DLD1 (cell line): ENCODE measurements at regions not wholly inside any gene's neighbourhood (a gene's known extent, or its start where the extent isn't known, plus 50 kb on each side); places are given as distances from the start of the nearest gene placed in this dataset.
"Not testable (repeated sequence)": the region's sequence is repeated elsewhere in the genome, so short reads cannot be mapped to it uniquely, and the experiment has no call there.

Experiments
- in situ Hi-C: cut with HindIII; loops from 2 replicates; pipeline ENCODE4 v1.10.0; 2017; ENCODE audit warnings: low sequenced_read_pairs

DNA sequence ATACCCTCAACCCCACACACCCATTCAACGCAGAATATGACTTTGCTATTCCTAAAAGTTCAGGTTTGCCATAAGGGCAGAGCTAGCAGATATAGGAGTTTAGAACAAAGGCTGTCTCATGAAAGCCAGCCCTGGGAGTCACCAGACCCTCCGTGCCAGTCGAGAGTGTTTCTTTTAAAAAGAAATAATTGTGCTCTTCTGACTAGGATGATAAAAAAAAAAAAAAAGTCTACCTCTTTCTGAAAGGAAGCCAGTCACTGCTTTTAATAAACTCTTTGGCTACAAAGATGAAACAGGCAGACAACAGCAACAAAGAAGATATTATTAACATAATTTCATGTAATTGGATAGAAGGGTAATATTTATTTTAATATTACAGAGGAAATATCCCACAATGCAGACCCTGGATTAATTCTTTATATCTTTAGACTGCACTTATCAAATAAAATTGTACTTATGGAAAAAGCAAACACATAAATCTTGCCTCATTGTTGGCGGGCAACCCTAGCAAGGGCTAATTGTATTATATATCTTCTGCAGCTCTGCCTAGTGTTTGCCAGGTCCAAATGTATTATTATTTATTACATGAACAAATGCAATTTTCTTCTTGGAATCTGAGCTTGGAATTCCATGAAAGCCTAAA, 277.5 kb upstream of the DYNLRB2 start:
- in situ Hi-C loops = no loop called here

DNA sequence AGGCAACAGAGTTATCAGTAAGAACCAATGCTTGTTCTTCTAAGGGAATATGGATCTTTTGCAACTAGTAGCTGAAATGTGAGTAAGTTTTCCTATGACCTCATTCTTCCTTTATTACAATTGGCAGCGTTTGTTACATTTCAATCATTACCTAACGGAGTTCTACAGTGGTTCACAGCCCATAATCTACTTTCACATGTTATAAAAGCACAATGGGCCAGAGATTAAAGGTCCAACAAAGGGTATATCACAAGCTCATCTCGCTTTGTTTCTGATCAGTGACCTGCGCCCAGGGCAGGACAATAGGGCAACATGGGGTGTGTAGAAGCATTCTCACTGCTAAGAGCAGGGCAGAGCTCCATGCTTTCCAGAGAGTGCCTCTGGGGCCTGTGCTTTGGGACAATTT, 279.9 kb upstream of the DYNLRB2 start:
- in situ Hi-C loops = no loop called here

DNA sequence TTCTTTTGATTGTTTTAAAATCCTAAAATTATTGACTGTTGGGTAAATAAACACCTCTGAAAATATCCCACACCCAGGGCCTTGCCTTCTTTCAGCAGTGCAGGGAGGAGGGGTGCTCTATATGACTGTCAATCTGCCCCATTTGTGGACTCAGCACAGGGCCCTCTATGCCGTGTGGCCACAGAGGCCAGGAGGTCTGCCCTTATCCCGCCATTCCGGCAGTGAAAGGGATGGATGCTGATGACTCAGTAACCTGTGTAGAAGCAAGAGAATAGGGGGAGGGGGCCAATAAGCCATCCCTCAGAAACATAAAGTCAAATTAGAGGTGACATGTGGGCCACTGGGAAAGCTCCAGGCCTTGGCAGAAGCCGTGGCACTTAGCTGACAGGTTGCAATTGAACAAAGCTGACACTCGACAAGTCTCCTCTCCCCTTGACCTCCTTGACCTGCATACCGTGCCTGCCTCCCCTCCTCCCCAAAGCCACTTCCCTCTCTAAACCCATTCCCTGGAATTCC, 281.4 kb upstream of the DYNLRB2 start:
- in situ Hi-C loops = no loop called here

DNA sequence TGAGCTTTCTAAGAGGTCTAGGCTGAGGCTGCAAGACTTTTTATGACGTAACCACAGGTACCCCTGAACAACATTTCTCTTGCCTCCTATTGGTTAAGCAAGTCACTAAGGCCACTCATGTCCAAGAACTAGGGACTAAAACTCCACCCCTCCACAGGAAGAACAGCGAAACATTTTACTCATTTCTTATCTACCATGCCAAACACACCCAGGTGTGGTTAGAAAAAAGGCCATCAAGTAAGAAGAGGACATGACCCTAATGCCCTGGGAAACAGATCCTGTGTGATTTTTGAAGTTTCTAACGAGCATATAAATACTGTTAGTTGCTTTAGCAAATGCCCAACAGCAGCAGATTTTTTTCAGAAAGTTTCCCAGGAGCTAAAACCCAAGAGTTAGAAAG, 282.4 kb upstream of the DYNLRB2 start:
- in situ Hi-C loops = no loop called here

- in situ Hi-C loops = no loop called here
Measured at GRCh38 chr16:80254970-80255369, 285.8 kb upstream of the DYNLRB2 start.

DNA sequence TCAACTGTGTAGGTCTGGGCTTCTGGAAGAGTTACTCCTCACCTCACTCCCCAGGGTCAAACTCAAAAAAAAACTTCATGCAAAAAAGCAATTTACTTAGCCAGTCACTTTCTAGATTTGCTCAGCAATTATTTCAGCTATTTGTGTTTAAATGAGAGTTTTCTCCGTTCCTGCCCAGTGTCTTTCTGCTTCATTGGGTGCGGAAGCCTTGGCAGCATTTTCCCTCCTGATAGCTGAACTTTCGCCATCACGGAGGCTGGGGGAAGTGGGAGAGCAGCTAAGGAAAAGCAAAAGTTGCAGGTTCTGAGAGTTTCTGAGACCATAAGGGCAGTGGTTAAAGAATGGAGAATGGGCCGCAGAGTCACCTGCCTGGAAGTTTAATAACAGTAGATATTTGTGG, 287.1 kb upstream of the DYNLRB2 start:
- in situ Hi-C loops = no loop called here

DNA sequence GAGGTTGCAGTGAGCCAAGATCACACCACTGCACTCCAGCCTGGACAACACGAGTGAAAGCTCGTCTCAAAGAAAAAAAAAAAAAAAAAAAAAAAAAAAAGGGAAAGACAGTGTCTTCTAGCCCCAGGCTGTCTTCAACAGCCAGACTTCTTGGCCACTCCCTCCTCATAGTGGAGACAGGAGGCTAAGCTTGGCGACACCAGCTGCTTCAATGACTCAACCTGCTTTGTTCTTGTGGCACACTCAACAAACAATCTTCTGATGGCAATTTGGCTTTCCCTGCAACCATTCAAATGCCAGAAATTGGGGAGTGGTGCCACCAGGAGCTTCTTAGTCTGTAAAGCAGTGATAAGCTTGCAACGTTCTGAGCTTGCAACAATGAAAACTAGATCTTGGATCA, 290.4 kb upstream of the DYNLRB2 start:
- in situ Hi-C loops = no loop called here

DNA sequence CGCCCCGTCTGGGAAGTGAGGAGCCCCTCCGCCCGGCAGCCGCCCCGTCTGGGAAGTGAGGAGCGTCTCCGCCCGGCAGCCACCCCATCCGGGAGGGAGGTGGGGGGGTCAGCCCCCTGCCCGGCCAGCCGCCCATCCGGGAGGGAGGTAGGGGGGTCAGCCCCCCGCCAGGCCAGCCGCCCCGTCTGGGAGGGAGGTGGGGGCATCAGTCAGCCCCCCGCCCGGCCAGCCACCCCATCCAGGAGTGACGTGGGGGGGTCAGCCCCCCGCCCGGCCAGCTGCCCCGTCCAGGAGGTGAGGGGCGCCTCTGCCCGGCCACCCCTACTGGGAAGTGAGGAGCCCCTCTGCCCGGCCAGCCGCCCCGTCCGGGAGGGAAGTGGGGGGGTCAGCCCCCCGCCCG, 297.5 kb upstream of the DYNLRB2 start:
- in situ Hi-C loops = not testable (repeated sequence)

GRCh38 chr16:80242279-80242678, 298.5 kb upstream of the DYNLRB2 start:
- in situ Hi-C loops = not testable (repeated sequence)

DNA sequence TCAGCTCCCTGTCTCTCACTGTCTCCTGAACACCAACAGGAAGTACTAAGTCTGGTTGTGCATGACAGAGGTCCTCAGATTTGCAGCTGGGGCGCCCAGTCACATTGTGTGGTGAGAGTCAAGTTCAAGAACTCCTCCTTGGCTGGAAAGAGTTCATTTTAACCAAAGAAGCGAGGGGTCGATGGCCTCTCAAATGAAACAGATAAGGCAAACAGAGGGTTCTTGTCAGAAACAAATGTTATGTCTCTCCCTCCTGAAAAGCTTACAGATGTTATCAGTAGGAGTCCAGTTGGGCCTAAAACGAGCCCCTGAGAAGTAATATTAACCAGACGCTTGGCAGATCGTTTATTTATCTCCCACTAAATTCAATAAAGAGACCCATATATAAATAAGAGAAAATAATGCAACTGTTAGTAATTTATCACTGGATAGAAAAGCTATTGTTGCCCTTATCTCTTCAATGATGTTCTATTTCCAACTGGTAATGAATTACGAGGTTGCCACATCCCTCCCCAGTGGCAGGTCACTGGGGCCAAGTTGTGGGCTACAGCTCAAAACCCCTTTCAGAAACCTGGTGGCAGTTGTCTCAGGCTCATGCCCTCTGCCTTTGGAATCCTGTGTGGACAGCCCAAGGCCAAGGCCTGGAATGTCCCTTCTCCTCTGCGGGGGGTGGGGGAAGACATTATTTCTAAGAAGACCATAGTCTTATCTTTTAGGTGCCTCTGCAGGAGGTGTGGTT, 307.5 kb upstream of the DYNLRB2 start:
- in situ Hi-C loops = no loop called here

- in situ Hi-C loops = no loop called here
Measured at GRCh38 chr16:80231888-80232287, 308.9 kb upstream of the DYNLRB2 start.

DNA sequence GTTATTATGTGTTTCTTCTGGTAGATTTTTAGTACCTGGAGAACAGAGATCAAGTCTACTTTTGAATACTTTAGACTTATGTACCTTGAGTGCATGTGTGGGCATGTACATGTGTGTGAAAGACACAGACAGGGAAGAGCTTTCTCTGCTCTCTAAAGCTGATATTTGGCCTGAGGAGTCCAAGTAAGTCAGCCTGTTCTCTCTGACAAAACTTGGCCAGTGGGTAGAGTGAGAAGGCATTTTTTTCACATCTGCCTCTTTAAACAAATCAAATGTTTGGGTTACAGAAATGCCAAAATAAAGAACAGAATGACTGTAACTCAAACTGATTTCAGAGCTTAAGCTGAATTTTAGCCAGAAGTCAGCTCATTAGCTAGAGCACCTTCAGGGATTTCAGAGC, 309.7 kb upstream of the DYNLRB2 start:
- in situ Hi-C loops = no loop called here

GRCh38 chr16:80230328-80231120, 310.3 kb upstream of the DYNLRB2 start:
- in situ Hi-C loops = no loop called here

- in situ Hi-C loops = no loop called here
Measured at GRCh38 chr16:80226499-80226898, 314.3 kb upstream of the DYNLRB2 start.

DNA sequence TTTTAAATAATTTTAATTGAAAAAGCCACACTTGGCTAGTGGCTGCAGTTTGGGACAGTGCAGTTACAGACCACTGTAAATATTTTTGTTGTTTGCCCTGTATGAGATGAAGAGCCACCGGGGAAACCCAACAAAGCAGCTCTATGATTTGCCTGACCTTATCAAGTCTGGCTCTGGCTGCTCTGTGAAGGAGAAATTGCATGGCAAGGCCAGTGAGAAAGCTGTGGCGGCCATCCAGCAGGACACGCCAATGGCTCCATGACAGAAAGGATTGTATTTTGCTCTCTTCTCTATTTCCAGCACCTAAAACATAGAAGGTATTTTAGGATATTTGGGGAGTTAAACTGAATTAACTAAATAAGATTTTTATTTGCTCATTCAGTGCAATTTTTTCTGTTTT, 330.0 kb upstream of the DYNLRB2 start:
- in situ Hi-C loops = no loop called here

DNA sequence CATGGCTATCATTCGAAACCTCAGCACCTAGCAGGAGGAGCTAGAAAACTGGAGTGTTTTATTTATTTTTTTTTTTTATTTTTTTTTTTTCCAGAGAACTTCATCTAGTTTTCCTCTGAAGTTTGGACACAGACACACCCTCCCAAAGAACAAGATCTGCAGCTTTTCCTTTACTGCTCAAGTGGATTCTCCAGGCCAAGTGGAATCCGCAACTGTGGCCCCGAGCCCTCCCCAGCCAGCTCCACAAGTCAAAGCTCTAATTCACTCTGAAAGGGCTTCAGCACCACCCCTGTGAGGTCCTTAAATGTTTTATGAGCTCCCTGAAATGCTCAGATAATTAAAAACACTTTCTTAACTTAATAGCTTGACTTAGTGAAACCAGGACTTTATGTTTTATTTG, 332.1 kb upstream of the DYNLRB2 start:
- in situ Hi-C loops = no loop called here

GRCh38 chr16:80208015-80208414, 332.8 kb upstream of the DYNLRB2 start:
- in situ Hi-C loops = no loop called here

GRCh38 chr16:80203821-80204220, 337.0 kb upstream of the DYNLRB2 start:
- in situ Hi-C loops = no loop called here

GRCh38 chr16:80202831-80203413, 337.9 kb upstream of the DYNLRB2 start:
- in situ Hi-C loops = no loop called here

DNA sequence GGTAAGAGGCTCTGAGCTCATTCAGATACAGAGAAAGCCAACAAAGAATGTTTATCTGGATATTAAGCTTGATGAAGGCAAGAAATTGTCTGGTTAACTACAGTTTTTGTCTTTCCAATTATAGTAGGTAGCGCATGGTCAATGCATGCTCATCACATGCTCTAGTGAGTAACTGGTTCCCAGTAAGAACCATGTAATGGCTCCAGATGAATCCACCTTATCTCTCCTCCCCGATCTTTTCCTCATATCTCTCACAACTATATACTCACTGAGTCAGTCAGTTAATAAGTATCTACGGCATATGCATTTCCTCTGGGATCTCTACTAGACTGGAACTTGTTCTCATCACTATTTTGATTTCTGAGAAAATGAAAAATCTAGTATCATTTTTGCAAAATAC, 340.7 kb upstream of the DYNLRB2 start:
- in situ Hi-C loops = no loop called here

DNA sequence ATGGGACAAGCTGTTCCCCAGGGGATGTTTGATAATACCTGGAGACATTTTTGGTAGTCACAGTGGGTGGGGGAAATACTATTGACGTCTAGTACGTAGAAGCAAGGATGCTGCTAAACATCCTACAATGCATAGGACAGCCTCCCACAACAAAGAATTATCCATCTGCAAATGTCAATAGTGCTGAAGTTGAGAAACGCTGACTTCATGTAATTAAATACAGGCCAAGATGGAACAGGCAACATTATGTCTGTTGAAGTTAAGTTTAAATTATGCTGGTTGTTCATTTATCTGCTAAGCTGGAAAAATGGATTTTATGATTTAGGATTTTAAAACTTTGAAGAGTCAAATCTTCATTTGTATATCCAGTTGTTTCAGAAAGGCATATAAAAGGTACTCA, 341.2 kb upstream of the DYNLRB2 start:
- in situ Hi-C loops = no loop called here
